ENCODE measurements at regions not wholly inside any gene's neighbourhood (a gene's known extent, or its start where the extent isn't known, plus 50 kb on each side); places are given as distances from the start of the nearest gene placed in this dataset.

- no peak for DNase-seq
Observed at GRCh38 chr5:166377756-166378155, 1913.7 kb upstream of the WWC1 start.

DNA sequence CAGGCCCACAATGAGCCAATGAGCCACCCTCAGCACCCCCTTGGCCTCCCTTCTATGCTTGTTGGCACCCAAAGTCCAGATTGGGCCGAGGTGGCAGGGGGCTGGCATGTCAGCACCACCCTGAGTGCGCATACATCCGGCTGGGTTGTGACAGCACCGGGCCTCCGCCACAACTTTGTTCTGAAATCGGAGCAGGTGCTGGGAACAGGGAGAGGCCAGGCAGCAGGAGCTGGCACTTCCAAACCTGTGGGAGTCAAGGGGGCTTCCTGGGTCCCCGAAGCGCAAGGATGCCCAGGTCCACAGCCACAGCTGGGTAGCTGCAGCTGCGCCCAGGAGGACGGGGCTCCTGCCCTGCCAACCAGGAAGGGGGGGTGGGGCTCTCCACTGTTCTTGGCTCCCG is 1911.9 kb upstream of the WWC1 start:
- no peak for DNase-seq

- DNase-seq = no peak
Observed at GRCh38 chr5:166382031-166382430, 1909.4 kb upstream of the WWC1 start.

- no peak for DNase-seq
Observed at GRCh38 chr5:166398131-166398530, 1893.3 kb upstream of the WWC1 start.

DNA sequence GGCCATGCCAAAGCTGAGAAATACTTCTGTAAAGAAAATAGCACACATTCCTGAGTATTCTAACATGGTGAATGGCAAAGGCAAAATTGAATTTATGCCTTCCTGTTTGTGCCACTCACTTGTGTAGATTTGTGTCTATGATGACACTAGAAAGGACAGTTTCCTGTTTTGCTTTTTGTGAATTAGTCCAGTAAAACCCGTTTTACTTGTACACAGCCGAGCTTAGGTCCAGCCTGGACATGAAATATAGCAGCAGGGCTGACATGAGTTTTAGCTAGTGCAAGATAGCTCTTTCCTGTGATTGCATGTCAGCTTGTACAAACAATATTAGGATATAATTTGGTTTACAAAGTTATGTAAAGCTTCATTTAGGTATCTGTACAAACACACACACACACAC is 1891.7 kb upstream of the WWC1 start:
- DNase-seq = no peak

DNA sequence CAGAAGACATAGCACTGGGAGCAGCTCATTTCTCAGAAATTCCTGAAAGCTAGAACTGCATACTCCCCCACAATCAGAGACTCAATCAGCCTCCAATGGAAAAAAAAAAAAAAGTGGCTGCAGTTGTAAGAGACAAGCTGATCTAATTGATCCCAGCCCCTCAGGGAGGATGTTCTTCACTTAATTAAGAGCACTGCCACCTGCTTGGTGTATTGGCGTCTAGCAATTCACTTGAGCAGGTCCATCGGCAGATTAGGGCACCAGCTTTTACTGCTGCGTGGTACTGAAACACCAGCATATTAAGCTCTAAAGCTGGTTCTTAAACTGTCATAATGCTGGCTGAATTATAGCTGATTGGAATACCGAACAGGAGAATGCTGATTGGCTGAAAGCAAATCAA is 1890.1 kb upstream of the WWC1 start:
- DNase-seq = no peak

DNA sequence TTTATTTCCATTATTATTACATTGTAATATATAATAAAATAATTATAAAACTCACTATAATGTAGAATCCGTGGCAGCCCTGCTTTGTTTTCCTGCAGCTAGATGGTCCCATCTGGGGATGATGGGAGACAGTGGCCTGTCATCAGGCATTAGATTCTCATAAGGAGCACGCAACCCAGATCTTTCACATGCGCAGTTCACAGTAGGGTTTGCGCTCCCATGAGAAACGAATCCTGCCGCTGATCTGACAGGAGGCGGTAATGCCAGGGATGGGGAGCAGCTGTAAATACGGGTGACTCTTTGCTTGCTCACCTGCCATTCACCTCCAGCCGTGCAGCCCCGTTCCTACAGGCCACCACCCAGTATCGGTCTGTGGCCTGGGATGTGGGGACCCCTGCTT is 1879.3 kb upstream of the WWC1 start:
- no peak for DNase-seq

GRCh38 chr5:166427211-166427610 is 1864.2 kb upstream of the WWC1 start:
- DNase-seq = no peak

DNA sequence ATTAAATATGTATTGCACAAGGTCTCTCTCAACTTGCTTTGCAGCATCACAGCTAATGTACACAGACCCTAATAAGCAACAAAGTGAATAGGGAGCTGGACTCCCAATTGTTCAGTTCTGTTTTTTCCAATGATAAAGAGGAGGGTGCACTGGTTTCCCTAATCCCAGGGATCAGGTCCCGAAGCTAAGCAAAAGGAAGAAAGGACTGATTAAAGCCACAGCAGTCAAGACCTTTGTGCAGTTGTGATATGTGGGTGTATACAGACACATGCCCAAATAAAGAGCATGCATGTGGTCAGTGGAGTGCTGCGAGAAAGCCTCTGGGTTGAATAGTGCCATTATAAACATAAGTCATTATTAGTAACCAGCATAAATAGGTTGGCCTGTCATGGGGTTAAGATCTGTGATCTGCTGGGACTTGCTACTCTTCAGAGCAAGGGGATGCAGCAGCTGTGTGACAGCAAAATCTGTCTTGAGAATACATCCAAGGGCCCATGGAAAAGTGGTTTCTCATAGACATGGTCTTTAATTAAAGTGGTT is 1863.1 kb upstream of the WWC1 start:
- DNase-seq = no peak

DNA sequence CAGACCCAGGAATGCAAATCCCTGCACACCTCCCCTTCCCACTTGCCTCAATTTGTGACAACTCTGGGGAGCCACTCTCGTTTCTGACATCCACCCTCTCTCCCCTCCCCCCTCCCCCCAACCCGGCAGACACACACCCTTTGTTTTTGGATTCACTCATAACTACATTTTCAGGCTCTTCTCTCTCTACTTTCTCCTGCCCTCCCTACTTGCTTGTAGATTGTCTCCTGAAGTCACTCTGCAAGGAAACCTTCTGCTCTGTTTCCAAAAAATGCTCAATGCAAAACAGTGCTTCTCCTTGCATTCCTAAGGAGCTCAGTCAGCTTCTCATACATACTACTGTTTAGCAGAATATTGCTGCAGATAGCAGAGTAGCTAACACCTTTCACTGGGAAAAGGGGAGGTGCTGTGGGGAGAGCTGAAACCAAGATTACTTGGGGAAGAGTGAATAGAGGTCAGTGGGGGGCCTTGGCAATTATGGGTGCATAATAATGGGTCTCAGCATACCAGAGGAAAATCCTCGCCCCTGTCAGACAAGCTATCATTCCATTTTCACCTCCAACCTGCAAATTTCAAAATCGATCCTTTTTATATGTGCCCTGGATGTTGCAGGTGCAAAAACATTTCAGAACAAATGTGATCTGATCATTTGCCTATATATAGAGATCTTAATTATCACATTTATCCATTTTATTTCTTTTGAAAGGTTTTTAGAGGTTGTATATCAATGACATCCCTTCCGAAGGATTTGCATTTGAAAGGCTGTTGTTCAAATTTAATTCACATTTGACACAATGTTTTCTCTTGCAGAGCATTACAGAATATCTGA is 1860.7 kb upstream of the WWC1 start:
- DNase-seq = no peak

DNA sequence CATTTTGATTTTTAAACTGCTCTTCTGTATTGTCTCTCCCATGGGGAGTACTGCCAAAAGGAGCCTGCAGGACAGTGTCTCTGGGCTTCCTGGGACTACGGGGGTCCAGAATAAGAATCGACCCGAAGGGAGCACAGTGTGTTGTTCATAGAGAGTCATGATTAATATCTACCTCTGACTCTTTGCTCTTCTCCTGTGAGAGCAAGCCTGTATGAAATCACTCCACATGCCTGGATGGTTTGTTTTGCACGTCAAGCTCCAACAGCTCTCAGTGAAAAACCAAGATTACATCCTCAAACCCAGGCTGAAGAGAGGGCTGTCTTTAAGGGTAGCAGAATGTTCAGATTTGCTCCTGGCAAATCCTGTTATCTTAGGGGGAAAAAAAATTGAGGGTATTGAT is 1860.0 kb upstream of the WWC1 start:
- no peak for DNase-seq

GRCh38 chr5:166433679-166434078 is 1857.8 kb upstream of the WWC1 start:
- no peak for DNase-seq

DNA sequence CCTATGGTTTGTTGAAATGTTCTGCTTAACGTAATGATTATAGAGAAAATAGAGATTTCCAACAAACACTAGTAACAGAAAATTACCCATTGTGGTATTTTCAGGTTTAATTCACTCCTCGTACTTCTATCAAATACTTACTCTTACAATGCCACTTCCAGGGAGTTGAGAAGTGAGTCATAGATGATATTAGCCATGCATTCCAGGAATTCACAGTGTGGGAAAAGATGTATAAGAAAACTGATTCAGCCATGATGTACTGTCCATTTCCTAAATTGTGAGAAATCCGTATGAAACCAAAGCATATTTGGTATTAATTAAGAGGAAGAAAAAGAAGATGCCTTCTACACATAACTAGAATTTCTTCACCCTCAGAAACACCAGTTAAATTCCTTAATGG is 1854.6 kb upstream of the WWC1 start:
- no peak for DNase-seq

DNA sequence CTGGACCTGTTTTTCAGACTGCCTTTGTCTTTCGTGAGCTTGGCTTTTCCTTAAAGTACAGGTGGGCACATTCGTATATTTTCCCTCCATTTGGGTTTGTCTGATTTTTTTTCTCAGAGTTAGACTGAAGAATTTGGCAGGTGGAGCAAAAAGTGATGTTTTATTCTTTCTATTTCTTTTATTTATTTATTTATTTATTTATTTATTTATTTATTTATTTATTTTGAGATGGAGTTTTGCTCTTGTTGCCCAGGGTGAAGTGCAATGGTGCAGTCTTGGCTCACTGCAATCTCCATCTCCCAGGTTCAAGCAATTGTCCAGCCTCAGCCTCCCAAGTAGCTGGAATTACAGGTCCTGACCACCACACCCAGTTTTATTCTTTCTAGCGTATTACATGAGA is 1805.1 kb upstream of the WWC1 start:
- DNase-seq = no peak

- DNase-seq = no peak
Observed at GRCh38 chr5:166488560-166488959, 1802.9 kb upstream of the WWC1 start.

DNA sequence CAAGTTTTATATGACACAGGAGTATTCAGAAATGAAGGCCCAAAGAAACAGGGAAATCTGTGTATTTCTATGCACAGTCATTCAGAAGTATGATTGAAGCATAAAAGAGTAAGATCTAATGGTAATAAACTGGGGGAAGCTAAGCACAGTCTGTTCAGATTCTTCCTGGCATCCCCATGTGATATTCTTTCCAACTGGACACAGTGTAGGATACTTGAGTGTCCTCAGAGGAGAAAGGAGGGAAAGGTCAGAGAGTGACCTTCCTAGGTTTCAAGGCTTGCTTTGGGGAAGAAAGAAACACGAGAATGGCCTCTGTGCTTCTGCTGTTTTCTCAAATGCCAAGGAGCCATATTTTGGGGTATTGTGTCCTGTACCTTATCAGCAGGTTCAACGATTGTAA is 1798.4 kb upstream of the WWC1 start:
- no peak for DNase-seq

DNA sequence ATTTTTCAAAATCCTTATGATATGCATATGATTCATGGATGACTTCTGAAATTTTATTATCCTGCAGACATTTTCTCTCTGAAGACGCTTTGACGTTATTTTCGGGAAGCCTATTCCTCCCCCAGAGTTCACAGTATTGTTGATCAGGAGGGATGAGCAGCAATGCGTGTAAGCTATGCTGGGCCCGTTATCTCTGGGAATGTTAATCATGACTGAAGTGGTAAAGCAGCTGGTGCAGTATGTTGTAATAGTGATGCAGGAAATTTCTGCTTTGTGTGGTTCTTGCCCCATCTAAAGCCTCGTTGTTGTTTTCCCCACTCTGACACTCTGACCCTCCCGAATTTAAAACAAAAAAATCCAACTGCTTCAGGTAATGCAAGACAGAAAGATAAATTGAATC is 1797.8 kb upstream of the WWC1 start:
- DNase-seq = no peak

GRCh38 chr5:166497496-166498104 is 1793.8 kb upstream of the WWC1 start:
- DNase-seq = no peak

DNA sequence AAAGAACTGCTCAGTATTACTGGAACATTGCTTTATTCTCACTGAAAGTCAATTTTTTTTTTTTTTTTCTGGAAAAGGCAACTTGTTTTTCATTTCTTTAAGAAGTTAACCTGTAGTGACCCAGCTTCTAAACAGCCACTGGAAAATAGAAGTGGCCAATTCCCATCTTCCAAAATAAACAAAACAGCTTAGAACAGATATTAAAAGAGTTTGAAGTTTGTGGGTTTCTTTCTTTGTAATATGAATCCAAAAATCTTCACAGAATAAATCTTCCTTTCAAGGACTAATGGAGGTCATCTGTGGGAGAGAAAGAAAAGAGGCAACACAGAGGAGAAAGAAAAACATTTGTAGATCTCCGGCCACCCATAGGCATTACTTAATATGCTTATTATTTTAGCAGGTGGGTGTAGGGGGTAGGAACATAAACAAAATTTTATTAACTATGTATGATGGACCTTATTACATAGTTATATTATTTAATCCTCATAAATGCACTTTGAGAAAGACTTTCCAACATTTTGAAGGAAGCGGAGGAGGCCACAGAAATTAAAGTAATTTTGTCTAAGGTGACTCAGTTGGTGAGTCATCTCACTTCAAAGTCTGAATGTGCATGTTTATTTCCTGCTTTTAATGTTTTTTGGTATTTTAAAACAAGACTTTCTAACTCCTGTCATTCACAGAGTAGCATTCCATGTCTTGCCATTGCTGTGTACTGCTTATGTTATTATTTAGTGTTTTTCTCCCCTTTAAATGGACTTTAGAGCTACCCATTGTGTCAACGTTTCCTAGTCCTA is 1791.8 kb upstream of the WWC1 start:
- no peak for DNase-seq

DNA sequence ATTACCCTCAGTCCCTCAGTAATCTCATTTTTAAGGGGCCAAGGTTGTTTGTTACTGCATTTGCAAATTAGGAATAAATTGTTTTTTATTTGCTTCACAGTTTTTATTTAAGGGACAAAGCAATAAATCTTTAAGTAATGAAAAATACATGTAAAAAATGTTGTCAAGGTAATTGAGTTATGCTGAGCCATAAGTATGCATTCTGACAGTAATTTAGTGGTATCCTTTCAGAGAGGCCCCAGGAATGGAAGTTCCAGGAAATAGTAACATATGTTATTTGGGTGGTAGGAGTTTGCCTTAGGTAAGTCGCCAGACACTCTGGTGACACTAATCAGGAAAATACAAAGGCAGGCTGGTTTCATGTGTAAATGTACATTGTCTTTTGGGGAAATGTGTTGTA is 1787.9 kb upstream of the WWC1 start:
- no peak for DNase-seq

GRCh38 chr5:166505067-166505466 is 1786.4 kb upstream of the WWC1 start:
- DNase-seq = no peak

DNA sequence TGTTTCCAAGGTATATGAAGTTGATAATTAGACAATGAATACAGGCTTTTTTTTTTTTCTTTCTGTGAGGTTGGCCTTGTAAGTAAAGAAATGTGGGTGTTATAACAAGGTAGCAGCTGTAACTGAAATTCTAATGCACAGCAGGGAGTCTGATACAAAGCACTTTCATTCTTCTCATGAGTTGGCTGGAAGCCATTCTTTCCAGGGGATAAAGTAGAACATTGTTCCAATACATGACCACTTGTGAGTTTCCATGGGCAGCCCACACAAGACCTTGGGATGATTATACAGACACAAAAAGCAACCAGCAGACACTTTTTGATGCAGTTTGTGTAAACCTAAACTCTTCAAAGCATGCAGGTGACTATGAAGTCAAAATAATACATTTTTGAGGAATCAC is 1785.9 kb upstream of the WWC1 start:
- no peak for DNase-seq

DNA sequence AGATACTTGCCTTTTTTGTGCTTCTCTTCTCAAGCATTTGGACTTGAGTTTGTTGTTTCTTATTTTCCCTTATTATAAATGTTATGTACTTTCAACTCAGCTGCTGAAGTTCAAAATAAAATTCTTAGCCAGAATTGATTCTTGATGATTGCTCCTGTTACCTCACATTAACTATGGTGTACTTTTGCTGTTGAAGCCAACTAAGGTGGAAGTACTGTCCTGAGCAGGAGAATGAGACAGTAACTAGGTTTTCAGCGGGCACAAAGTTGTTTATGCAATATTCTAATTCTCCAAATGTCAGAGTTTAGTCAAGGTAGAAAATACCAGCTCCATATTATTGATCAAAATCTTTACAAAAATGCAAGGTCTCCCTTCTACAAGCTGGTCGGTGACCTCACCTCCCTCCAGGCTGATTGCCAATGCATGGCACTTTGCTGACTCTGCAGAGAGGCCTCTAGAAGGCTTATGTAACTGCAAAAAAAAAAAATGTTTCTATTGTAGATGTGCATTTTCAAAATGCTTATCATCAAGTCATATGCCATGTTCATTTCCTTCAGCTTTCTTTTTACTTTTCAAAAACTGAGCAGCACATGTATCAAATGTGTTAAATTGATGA is 1783.5 kb upstream of the WWC1 start:
- DNase-seq = no peak

Data from NCI-H2029 treated with DMSO at 0.1 percent for 48 hours (cell line).